ENCODE measurements at regions not wholly inside any gene's neighbourhood (a gene's known extent, or its start where the extent isn't known, plus 50 kb on each side); places are given as distances from the start of the nearest gene placed in this dataset.

- TF ChIP-seq CTCF (conservative IDR thresholded peaks at IDR 0.05; ENCODE audit: low read length), result no peak
- no peak for TF ChIP-seq EZH2phosphoT487 (IDR thresholded peaks at IDR 0.05; ENCODE audit: borderline replicate concordance)
Measured at GRCh38 chr4:31715302-31715701, 995.1 kb downstream of the PCDH7 start.

Measured in Loucy (cell line).